ENCODE measurements at regions not wholly inside any gene's neighbourhood (a gene's known extent, or its start where the extent isn't known, plus 50 kb on each side); places are given as distances from the start of the nearest gene placed in this dataset.
A peak's percentile ranks its signal among the peaks of the same experiment; 100 is the strongest.

- H3K4me1 ChIP-seq (ENCODE audit: insufficient read depth, poor library complexity, severe bottlenecking), result peaks cover 13% of the 10 kb centered on the region
- H3K9me3 ChIP-seq (ENCODE audit: severe bottlenecking), result peaks cover 3% of the 10 kb centered on the region
- no peaks in the 10 kb centered on the region for H3K36me3 ChIP-seq (ENCODE audit: low read depth)
- ATAC-seq (ENCODE audit: low read depth) (no peak), DNase-seq (ENCODE audit: low spot score) (no peak)
- no peak for TF ChIP-seq CTCF (IDR thresholded peaks at IDR 0.05; ENCODE audit: poor library complexity, severe bottlenecking)
- no peak overlapping the region for H3K27ac ChIP-seq (ENCODE audit: poor library complexity, severe bottlenecking)
- H3K4me3 ChIP-seq (ENCODE audit: severe bottlenecking), result no peak overlapping the region
- H3K27me3 ChIP-seq (ENCODE audit: insufficient read depth, poor library complexity, severe bottlenecking), result no peaks in the 10 kb centered on the region
Measured at GRCh38 chr9:21694424-21694823, 108.0 kb upstream of the MTAP start.

GRCh38 chr9:21695443-21695842, 107.0 kb upstream of the MTAP start:
- Histone ChIP-seq H3K4me1 (ENCODE audit: insufficient read depth, poor library complexity, severe bottlenecking) (peaks cover 3% of the 10 kb centered on the region), H3K27me3 (ENCODE audit: insufficient read depth, poor library complexity, severe bottlenecking) (no peaks in the 10 kb centered on the region)

GRCh38 chr9:21695874-21696341, 106.5 kb upstream of the MTAP start:
- Histone ChIP-seq H3K9me3 (ENCODE audit: severe bottlenecking) (peaks cover 3% of the 10 kb centered on the region), H3K4me3 (ENCODE audit: severe bottlenecking) (no peak overlapping the region), H3K36me3 (ENCODE audit: low read depth) (no peaks in the 10 kb centered on the region), H3K4me1 (ENCODE audit: insufficient read depth, poor library complexity, severe bottlenecking) (no peaks in the 10 kb centered on the region), H3K27ac (ENCODE audit: poor library complexity, severe bottlenecking) (no peak overlapping the region), H3K27me3 (ENCODE audit: insufficient read depth, poor library complexity, severe bottlenecking) (no peaks in the 10 kb centered on the region)
- DNase-seq (ENCODE audit: low spot score) (no peak), ATAC-seq (ENCODE audit: low read depth) (no peak)
- TF ChIP-seq CTCF (IDR thresholded peaks at IDR 0.05; ENCODE audit: poor library complexity, severe bottlenecking), result no peak

More at GRCh38 chr9:21695443-21695842, 107.0 kb upstream of the MTAP start:
- Histone ChIP-seq H3K27ac (ENCODE audit: poor library complexity, severe bottlenecking) (no peak overlapping the region), H3K36me3 (ENCODE audit: low read depth) (no peaks in the 10 kb centered on the region), H3K4me3 (ENCODE audit: severe bottlenecking) (no peak overlapping the region), H3K9me3 (ENCODE audit: severe bottlenecking) (peaks cover 3% of the 10 kb centered on the region)
- DNase-seq (ENCODE audit: low spot score) (no peak), ATAC-seq (ENCODE audit: low read depth) (no peak)
- no peak for TF ChIP-seq CTCF (IDR thresholded peaks at IDR 0.05; ENCODE audit: poor library complexity, severe bottlenecking)

- ATAC-seq (ENCODE audit: low read depth), result 0 out of 3 replicates have a peak, but pooled peaks have one; percentile 17
- H3K36me3 ChIP-seq (ENCODE audit: low read depth), result no peaks in the 10 kb centered on the region
- H3K27me3 ChIP-seq (ENCODE audit: insufficient read depth, poor library complexity, severe bottlenecking), result no peaks in the 10 kb centered on the region
- no peak for DNase-seq (ENCODE audit: low spot score)
- H3K9me3 ChIP-seq (ENCODE audit: severe bottlenecking), result peaks cover 3% of the 10 kb centered on the region
- H3K27ac ChIP-seq (ENCODE audit: poor library complexity, severe bottlenecking), result no peak overlapping the region
- no peak overlapping the region for H3K4me3 ChIP-seq (ENCODE audit: severe bottlenecking)
- TF ChIP-seq CTCF (IDR thresholded peaks at IDR 0.05; ENCODE audit: poor library complexity, severe bottlenecking), result peak; percentile 5
- H3K4me1 ChIP-seq (ENCODE audit: insufficient read depth, poor library complexity, severe bottlenecking), result no peaks in the 10 kb centered on the region
Measured at GRCh38 chr9:21696411-21696871, 106.0 kb upstream of the MTAP start.

- no peaks in the 10 kb centered on the region for H3K27me3 ChIP-seq (ENCODE audit: insufficient read depth, poor library complexity, severe bottlenecking)
- ATAC-seq (ENCODE audit: low read depth) (peak; percentile 70), DNase-seq (ENCODE audit: low spot score) (no peak)
- H3K4me3 ChIP-seq (ENCODE audit: severe bottlenecking), result no peak overlapping the region
- H3K27ac ChIP-seq (ENCODE audit: poor library complexity, severe bottlenecking), result peak overlapping the region; percentile 96
- H3K36me3 ChIP-seq (ENCODE audit: low read depth), result no peaks in the 10 kb centered on the region
- TF ChIP-seq CTCF (IDR thresholded peaks at IDR 0.05; ENCODE audit: poor library complexity, severe bottlenecking), result no peak
- H3K9me3 ChIP-seq (ENCODE audit: severe bottlenecking), result no peaks in the 10 kb centered on the region
- peaks cover 54% of the 10 kb centered on the region for H3K4me1 ChIP-seq (ENCODE audit: insufficient read depth, poor library complexity, severe bottlenecking)
Measured at GRCh38 chr9:21708260-21708711, 94.2 kb upstream of the MTAP start.
